KMS-11 (cell line): ENCODE measurements at regions not wholly inside any gene's neighbourhood (a gene's known extent, or its start where the extent isn't known, plus 50 kb on each side); places are given as distances from the start of the nearest gene placed in this dataset.

Experiments used
- H2AFZ ChIP-seq: fragments of 200-600 bp; sonication (generic); 2 replicates; pipeline ENCODE4 v1.6.1; 2016; ENCODE audit warnings: antibody characterized with exemption, mixed run types, low read depth
- H3K27ac ChIP-seq: fragments of 200-600 bp; sonication (generic); 2 replicates; pipeline ENCODE4 v1.6.1; 2016; ENCODE audit warnings: mild to moderate bottlenecking, mixed run types
- H3K27me3 ChIP-seq: fragments of 200-600 bp; sonication (generic); 2 replicates; pipeline ENCODE4 v1.6.1; 2017; ENCODE audit warnings: mild to moderate bottlenecking, low read depth, mixed run types, moderate library complexity; ENCODE audit not compliant: insufficient read depth
- H3K36me3 ChIP-seq: fragments of 200-600 bp; sonication (generic); 2 replicates; pipeline ENCODE4 v1.6.1; 2017; ENCODE audit warnings: mild to moderate bottlenecking, mixed run types; ENCODE audit not compliant: insufficient read depth
- H3K4me1 ChIP-seq: fragments of 200-600 bp; sonication (generic); 2 replicates; pipeline ENCODE4 v1.6.1; 2016; ENCODE audit warnings: mild to moderate bottlenecking, low read depth, mixed run types; ENCODE audit not compliant: poor library complexity, severe bottlenecking
- H3K4me2 ChIP-seq: fragments of 200-600 bp; sonication (generic); 2 replicates; pipeline ENCODE4 v1.7.0; 2016; ENCODE audit warnings: mild to moderate bottlenecking, mixed run types
- H3K4me3 ChIP-seq: fragments of 200-600 bp; sonication (generic); IDR thresholded peaks from 2 replicates; pipeline ENCODE4 v1.6.1; 2017; ENCODE audit warnings: low read depth, low read length, mixed read lengths; ENCODE audit not compliant: insufficient read depth
- H3K79me2 ChIP-seq: fragments of 200-600 bp; sonication (generic); 2 replicates; pipeline ENCODE4 v1.6.1; 2016; ENCODE audit warnings: low read depth, mixed run types; ENCODE audit not compliant: insufficient read depth
- H3K9ac ChIP-seq: fragments of 200-600 bp; sonication (generic); 2 replicates; pipeline ENCODE4 v1.6.1; 2016; ENCODE audit warnings: mild to moderate bottlenecking, mixed run types
- H4K20me1 ChIP-seq: fragments of 200-600 bp; sonication (generic); 2 replicates; pipeline ENCODE4 v1.6.1; 2016; ENCODE audit warnings: mild to moderate bottlenecking, mixed run types; ENCODE audit not compliant: insufficient read depth
- TF ChIP-seq, protein P1 (sequence below): fragments of 200-600 bp; sonication (generic); conservative IDR thresholded peaks from 2 replicates; pipeline ENCODE4 v1.6.1; 2017; ENCODE audit warnings: low read depth, mild to moderate bottlenecking, antibody characterized with exemption, low read length, moderate library complexity, mixed read lengths

DNA sequence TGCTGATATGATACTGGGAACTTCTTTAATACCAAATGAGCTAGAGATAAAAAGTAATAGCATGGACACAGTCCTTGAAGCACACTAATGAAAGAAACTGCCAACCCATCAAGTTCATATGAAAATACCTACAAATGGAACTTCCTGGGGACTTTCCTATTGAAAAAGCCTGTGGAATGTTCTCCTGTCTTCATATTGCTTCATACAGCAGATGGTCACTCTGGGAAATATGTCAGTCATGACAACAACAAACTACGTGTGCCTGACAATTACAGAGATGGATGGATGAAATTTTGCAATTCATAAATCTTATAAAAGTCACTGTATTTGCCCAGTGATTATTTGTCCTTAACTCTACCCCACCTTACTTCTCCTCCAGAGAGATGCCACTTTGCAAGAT, 106.6 kb upstream of the COL1A2 start:
- no peaks in the 10 kb centered on the region for H3K79me2 ChIP-seq
- no peaks in the 10 kb centered on the region for H3K36me3 ChIP-seq
- no peaks in the 10 kb centered on the region for H3K27me3 ChIP-seq
- TF ChIP-seq, protein P1, sequence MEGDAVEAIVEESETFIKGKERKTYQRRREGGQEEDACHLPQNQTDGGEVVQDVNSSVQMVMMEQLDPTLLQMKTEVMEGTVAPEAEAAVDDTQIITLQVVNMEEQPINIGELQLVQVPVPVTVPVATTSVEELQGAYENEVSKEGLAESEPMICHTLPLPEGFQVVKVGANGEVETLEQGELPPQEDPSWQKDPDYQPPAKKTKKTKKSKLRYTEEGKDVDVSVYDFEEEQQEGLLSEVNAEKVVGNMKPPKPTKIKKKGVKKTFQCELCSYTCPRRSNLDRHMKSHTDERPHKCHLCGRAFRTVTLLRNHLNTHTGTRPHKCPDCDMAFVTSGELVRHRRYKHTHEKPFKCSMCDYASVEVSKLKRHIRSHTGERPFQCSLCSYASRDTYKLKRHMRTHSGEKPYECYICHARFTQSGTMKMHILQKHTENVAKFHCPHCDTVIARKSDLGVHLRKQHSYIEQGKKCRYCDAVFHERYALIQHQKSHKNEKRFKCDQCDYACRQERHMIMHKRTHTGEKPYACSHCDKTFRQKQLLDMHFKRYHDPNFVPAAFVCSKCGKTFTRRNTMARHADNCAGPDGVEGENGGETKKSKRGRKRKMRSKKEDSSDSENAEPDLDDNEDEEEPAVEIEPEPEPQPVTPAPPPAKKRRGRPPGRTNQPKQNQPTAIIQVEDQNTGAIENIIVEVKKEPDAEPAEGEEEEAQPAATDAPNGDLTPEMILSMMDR: no peak
- no peak overlapping the region for H3K27ac ChIP-seq
- no peak overlapping the region for H3K4me2 ChIP-seq
- H3K9ac ChIP-seq: no peak overlapping the region
- no peak overlapping the region for H2AFZ ChIP-seq
- no peaks in the 10 kb centered on the region for H3K4me1 ChIP-seq
- no peaks in the 10 kb centered on the region for H4K20me1 ChIP-seq
- H3K4me3 ChIP-seq: no peak overlapping the region

DNA sequence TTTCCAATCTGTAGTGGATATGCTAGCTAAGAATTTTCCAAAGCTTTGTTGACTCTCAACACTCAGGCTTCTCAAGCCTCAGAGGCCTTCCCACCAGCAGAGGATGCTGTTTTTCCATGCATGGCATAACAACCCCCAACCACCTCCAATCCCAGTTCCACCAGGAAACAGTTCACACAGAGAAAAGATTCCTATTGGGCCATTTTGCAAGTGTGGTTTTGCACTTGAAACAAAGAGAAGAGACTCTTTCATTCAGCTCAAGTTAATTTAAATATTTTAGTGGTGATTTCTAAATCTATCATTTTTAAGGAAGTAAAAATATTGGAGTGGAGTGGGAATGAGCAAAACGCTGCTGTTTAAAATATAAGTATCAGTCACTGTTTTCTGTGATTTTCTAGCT, 105.6 kb upstream of the COL1A2 start:
- TF ChIP-seq, protein P1: no peak
- Histone ChIP-seq H3K27me3 (no peaks in the 10 kb centered on the region), H4K20me1 (no peaks in the 10 kb centered on the region), H3K79me2 (no peaks in the 10 kb centered on the region), H3K4me1 (no peaks in the 10 kb centered on the region), H3K36me3 (no peaks in the 10 kb centered on the region), H3K4me2 (no peak overlapping the region), H3K27ac (no peak overlapping the region), H2AFZ (no peak overlapping the region), H3K9ac (no peak overlapping the region), H3K4me3 (no peak overlapping the region)

DNA sequence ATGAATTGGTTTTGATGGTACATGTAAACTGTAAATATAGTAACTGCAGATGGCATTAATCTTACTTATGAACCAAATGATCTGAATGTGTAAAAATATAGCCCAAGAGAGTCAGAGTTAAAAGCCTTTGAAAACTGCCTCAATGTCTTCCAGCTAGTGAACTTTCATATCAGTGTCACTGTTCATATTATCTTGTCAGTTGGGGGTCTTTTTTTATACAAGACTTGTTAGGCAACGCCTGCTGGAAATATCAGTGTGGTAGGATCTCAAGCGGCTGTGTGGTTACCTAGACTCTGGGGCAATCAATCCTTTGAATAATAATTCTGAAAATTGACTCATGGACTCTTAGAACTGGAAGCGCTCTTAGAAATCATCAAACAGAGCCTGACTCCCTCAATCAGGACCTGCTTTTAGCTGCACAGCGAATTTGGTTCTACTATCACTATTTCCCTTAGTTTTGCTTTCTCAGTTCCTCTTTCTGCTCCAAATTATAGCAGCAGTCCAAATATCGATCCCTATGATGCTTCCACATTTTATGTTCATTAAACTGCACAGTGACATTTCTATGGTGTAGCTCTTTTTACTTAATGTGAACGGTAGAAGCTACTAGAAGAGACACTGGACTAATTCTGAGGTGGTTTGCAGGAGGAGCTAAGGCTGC, 100.1 kb upstream of the COL1A2 start:
- Histone ChIP-seq H3K36me3 (no peaks in the 10 kb centered on the region), H3K27me3 (no peaks in the 10 kb centered on the region), H3K27ac (no peak overlapping the region), H3K4me1 (no peaks in the 10 kb centered on the region), H2AFZ (no peak overlapping the region), H3K4me2 (no peak overlapping the region), H3K79me2 (no peaks in the 10 kb centered on the region), H4K20me1 (no peaks in the 10 kb centered on the region), H3K4me3 (no peak overlapping the region), H3K9ac (no peak overlapping the region)
- TF ChIP-seq, protein P1: no peak

DNA sequence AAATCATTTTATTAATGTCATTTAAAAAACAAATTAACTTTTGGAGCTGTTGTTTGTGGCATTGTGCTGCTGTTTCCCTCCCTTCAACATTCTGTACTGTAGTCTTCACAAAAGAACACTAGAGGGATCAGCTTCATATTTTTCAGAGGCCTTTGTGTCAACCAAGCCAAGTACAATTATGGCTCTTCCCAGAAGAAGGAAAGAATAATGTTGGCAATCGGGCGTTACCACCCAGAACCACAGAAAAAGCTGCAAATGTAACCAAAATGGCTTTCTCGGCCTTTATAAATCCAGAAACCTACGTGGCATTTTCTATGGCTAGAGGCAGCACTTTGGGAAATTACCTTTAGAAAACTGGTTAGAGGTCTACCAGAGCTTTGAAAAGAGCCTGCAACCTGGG, 98.8 kb upstream of the COL1A2 start:
- no peaks in the 10 kb centered on the region for H3K36me3 ChIP-seq
- H3K79me2 ChIP-seq: no peaks in the 10 kb centered on the region
- no peaks in the 10 kb centered on the region for H3K27me3 ChIP-seq
- H3K4me1 ChIP-seq: no peaks in the 10 kb centered on the region
- H2AFZ ChIP-seq: no peak overlapping the region
- TF ChIP-seq, protein P1: no peak
- H4K20me1 ChIP-seq: no peaks in the 10 kb centered on the region
- no peak overlapping the region for H3K27ac ChIP-seq
- no peak overlapping the region for H3K4me3 ChIP-seq
- no peak overlapping the region for H3K9ac ChIP-seq
- H3K4me2 ChIP-seq: no peak overlapping the region
